Neural crest cell (in vitro differentiated cells): ENCODE measurements at regions not wholly inside any gene's neighbourhood (a gene's known extent, or its start where the extent isn't known, plus 50 kb on each side); places are given as distances from the start of the nearest gene placed in this dataset.

ENCODE experiments used
- DNase-seq: peaks from one replicate; pipeline ENCODE4 v3.0.0; 2021; ENCODE audit warnings: low read depth, mixed read lengths, low spot score
- H3K27ac Mint-ChIP-seq: one replicate; pipeline ENCODE4 v1.8.0; 2021; ENCODE audit warnings: mild to moderate bottlenecking, mixed read lengths; ENCODE audit not compliant: unreplicated experiment
- H3K27me3 Mint-ChIP-seq: 2 replicates; pipeline ENCODE4 v1.8.0; 2021; ENCODE audit warnings: low read depth, mild to moderate bottlenecking, mixed read lengths
- H3K36me3 Mint-ChIP-seq: 2 replicates; pipeline ENCODE4 v1.8.0; 2021; ENCODE audit warnings: low read depth, mild to moderate bottlenecking, mixed read lengths
- H3K4me1 Mint-ChIP-seq: 2 replicates; pipeline ENCODE4 v1.8.0; 2021; ENCODE audit warnings: mixed read lengths
- H3K4me3 Mint-ChIP-seq: one replicate; pipeline ENCODE4 v1.8.0; 2021; ENCODE audit warnings: mild to moderate bottlenecking, mixed read lengths
- H3K9me3 Mint-ChIP-seq: 2 replicates; pipeline ENCODE4 v1.8.0; 2021; ENCODE audit warnings: mixed read lengths
- TF ChIP-seq, protein P1 (sequence below): fragments of 200-600 bp; sonication (generic); conservative IDR thresholded peaks from 2 replicates; pipeline ENCODE4 v1.5.0; 2021; ENCODE audit warnings: antibody characterized with exemption, mild to moderate bottlenecking

DNA sequence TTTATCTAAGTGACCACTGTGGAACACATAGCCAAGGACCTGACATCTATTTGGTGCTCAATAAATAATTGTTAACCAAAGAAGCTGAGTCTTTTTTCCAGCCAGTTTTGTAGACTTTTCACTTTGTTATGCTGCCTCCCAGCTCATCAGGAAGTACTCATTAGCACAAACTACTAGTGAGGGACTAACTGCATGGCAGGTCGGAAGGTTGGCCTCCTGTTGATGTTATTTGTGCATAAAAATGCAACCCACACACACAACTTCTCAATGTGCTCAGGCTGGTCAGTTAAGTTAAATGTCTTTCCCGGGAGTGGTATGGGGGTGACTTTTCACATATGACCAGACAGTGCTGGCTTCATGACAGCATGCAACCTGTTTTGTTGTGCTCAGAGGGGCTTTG is 263.0 kb upstream of the TOPAZ1 start:
- DNase-seq: no peak
- Mint-ChIP-seq H3K27me3 (peaks cover 10% of the 10 kb centered on the region), H3K27ac (no peak overlapping the region), H3K36me3 (no peaks in the 10 kb centered on the region), H3K9me3 (peaks cover 2% of the 10 kb centered on the region), H3K4me3 (no peak overlapping the region), H3K4me1 (no peaks in the 10 kb centered on the region)
- TF ChIP-seq, protein P1, sequence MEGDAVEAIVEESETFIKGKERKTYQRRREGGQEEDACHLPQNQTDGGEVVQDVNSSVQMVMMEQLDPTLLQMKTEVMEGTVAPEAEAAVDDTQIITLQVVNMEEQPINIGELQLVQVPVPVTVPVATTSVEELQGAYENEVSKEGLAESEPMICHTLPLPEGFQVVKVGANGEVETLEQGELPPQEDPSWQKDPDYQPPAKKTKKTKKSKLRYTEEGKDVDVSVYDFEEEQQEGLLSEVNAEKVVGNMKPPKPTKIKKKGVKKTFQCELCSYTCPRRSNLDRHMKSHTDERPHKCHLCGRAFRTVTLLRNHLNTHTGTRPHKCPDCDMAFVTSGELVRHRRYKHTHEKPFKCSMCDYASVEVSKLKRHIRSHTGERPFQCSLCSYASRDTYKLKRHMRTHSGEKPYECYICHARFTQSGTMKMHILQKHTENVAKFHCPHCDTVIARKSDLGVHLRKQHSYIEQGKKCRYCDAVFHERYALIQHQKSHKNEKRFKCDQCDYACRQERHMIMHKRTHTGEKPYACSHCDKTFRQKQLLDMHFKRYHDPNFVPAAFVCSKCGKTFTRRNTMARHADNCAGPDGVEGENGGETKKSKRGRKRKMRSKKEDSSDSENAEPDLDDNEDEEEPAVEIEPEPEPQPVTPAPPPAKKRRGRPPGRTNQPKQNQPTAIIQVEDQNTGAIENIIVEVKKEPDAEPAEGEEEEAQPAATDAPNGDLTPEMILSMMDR: no peak

DNA sequence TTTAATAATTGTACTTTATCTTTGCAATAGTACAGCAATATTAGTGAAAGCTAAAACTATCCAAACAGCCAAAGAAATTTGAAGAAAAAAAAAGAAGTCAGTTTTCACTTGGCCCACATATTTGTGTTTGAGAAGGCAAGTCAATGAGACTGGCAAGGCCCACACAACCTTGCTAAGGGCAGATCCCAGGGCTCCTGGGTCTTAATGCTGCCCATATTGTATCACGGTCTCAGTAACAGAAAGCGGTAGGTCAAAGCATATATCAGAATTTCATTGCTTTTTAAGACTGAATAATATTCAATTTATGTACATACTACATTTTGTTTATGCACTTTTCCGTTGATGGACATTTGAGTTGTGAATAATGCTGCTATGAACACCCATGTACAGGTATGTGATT is 262.0 kb upstream of the TOPAZ1 start:
- TF ChIP-seq, protein P1: no peak
- Mint-ChIP-seq H3K27me3 (peaks cover 10% of the 10 kb centered on the region), H3K4me3 (no peak overlapping the region), H3K4me1 (no peaks in the 10 kb centered on the region), H3K36me3 (no peaks in the 10 kb centered on the region), H3K27ac (no peak overlapping the region), H3K9me3 (peaks cover 5% of the 10 kb centered on the region)
- DNase-seq: no peak

DNA sequence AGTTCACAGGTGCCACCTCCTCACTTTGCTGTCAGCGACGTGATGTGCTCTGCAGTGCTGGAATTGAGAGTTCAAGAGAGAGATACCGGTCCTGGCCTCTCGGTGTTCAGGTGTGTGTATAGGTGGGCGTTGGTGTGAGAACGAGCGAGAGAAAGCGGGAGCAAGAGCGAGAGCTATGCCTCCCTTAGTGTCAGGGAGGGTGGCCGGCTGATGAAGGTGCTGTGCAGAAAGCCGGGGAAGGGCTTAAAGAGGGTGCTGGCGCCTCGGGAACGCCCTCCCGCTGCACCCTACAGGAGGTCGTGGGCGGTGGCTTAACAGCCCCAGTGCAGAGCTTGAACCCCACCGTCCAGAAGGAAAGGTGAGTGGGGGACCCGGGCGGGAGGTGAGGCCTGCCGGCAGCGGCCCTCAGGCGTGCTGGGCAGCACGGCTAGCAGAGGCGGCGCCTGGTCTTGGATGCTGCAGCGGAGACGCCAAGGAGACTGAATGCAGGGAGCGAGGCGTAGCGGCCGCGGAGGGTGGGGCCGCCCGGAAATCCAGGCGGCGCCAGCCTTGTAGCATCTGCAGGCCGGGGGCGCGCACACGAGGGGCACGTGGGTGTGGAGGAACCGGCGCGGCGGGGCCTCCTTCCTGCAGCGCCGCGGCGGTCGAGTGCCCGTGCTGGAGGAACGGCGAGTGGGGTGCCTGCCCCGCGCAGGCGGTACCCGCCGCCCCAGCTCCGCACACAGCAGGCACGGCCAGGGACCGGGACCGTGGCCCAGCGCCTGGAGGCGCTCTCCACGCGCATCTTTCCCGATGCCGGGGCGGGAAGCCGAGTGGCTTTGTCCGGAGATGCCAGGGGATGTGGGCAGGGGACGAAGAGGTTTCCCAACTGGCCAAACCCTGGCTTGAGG is 246.8 kb upstream of the TOPAZ1 start:
- H3K27ac Mint-ChIP-seq: no peak overlapping the region
- H3K4me3 Mint-ChIP-seq: peak overlapping the region; percentile 84
- H3K27me3 Mint-ChIP-seq: peaks cover 92% of the 10 kb centered on the region
- peaks cover 40% of the 10 kb centered on the region for H3K4me1 Mint-ChIP-seq
- peaks cover 12% of the 10 kb centered on the region for H3K36me3 Mint-ChIP-seq
- no peak for DNase-seq
- H3K9me3 Mint-ChIP-seq: peaks cover 10% of the 10 kb centered on the region
- TF ChIP-seq, protein P1: no peak

DNA sequence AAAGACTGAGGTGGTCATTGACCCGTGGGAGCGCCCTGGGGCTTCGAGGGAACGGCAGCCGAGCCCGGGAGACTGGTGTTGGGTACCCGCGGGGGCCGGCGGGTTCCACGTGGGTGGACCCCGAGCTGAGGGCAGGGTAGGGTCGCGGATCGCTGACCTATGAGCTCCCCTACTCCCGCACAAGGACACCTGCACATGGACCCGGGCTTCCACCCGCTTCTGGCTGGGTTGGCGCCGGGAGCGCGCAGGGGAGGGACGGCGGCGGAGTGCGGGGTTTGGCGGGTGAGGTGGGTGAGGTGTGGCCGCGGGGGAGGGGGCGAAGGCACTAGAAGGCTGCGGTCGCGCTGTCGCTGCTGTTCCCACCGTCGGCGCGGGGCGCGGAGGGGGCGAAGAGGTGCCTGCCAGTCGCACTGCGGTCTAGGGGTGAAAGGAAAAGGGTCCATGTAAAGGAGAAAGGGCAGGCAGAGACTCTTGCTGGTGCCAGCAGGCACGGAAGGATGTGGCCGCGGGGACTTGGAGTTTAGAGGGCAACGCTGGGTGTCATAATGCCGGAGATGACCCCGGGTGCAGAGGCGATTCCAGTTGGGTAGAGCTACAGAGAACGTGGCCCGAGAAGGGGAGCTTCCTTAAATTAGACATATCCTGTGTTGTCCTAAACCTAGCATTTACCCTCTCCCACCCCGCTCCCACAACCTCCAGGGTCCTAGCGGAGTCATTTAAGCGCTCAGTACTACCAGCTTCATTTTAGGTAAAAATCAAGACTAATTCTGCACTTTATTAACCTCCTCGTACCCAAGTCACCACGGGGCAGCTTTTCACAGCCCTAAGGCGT is 245.9 kb upstream of the TOPAZ1 start:
- no peak for DNase-seq
- H3K27me3 Mint-ChIP-seq: peaks cover 97% of the 10 kb centered on the region
- H3K4me1 Mint-ChIP-seq: peaks cover 40% of the 10 kb centered on the region
- TF ChIP-seq, protein P1: no peak
- H3K9me3 Mint-ChIP-seq: peaks cover 8% of the 10 kb centered on the region
- peak overlapping the region; percentile 87 for H3K4me3 Mint-ChIP-seq
- peaks cover 10% of the 10 kb centered on the region for H3K36me3 Mint-ChIP-seq
- no peak overlapping the region for H3K27ac Mint-ChIP-seq

DNA sequence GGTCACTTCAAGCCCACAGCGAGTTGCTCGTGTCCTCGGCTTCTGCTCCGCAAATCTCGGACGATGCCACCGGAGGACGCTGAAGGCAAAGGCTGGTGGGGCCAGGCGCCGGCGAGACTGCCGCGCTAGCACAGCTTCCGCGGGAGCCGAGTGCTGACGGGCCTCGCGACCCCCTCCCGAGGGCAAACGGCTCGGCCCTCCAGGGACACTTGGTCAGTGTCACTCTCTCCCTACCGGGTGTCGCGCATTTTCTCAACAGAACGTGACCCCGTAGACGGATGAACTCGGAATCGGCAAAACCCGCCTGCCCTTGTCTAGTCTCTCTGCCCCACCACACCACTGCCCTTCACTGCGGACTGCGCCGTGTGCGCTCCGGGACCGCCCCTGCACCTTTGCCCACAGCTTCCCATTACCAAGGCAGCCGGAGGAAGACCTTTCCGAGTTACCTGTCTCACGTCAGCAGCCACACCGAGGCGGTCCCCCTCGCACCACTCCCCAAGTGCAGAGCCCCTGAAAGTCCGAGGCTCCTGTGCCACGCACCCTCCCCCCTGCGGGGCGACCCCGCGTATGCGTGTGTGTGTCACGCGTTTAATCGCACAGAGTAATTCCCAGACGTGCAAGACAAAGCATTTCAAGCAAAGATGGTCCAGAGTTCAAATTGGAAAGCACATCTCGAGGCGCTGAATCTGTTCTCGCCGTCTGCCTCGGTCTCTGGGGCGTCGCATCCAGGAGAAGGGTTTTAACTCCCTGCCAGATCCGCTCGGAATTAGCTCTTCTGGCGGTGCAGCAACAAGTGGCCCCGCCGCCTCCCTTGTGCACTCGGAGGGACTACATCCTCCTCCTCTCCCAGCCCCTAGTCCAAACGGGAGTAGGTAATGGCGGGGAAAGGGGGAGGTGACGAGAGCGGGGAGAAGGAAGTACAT is 245.0 kb upstream of the TOPAZ1 start:
- Mint-ChIP-seq H3K4me3 (peak overlapping the region; percentile 87), H3K36me3 (peaks cover 4% of the 10 kb centered on the region), H3K27ac (no peak overlapping the region), H3K4me1 (peaks cover 40% of the 10 kb centered on the region), H3K27me3 (peaks cover 97% of the 10 kb centered on the region), H3K9me3 (peaks cover 4% of the 10 kb centered on the region)
- DNase-seq: peak; percentile 39
- TF ChIP-seq, protein P1: no peak
